Middle frontal gyrus (tissue), 1 donor: ENCODE measurements at regions not wholly inside any gene's neighbourhood (a gene's known extent, or its start where the extent isn't known, plus 50 kb on each side); places are given as distances from the start of the nearest gene placed in this dataset.
"Not testable (repeated sequence)": the region's sequence is repeated elsewhere in the genome, so short reads cannot be mapped to it uniquely, and the experiment has no call there.

ENCODE experiments used
- DNase-seq: peaks from one replicate; pipeline ENCODE4 v3.0.0-alpha.2; 2015; ENCODE audit warnings: low spot score; ENCODE audit errors: extremely low spot score

- not testable (repeated sequence) for DNase-seq
These were observed 168.5 kb upstream of the FAM72C start for GRCh38 chr1:144140243-144140642.

DNA sequence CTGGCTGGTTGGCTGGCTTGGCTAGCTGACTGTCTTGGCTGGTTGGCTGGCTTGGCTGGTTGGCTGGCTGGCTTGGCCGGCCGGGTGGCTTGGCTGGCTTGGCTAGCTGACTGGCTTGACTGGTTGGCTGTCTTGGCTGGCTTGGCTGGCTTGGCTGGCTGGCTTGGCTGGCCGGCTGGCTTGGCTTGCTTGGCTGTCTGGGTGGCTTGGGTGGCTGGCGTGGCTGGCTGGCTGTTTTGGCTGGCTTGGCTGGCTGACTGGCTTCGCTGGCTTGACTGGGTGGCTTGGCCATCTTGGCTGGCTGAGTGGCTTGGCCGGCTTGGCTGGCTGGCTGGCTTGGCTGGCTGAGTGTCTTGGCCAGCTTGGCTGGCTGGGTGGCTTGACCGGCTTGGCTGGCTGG lies 133.2 kb upstream of the FAM72C start:
- DNase-seq = not testable (repeated sequence)

DNA sequence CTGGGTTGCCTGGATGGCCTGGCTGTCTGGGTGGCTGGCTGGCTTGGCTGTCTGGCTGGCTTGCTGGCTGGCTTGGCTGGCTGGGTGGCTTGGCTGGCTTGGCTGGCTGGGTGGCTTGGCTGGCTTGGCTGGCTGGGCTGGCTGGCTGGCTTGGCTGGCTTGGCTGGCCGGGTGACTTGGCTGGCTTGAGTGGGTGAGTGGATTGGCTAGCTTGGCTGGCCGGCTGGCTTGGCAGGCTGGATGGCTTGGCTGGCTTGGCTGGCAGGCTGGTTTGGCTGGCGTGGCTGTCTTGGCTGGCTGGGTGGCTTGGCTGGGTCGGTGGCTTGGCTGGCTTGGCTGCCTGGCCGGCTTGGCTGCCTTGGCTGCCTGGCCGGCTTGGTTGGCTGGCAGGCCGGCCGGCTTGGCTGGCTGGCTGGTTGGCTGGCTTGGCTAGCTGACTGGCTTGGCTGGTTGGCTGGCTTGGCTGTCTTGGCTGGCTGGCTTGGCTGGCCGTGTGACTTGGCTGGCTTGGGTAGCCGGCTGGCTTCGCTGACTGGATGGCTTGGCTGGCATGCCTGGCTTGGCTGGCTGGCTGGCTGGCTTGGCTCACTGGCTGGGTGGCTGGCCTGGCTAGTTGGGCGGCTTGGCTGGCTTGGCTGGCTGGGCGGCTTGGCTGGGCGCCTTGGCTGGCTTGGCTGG lies 132.4 kb upstream of the FAM72C start:
- DNase-seq = peak; percentile 1

- DNase-seq = not testable (repeated sequence)
These were observed 131.5 kb upstream of the FAM72C start for GRCh38 chr1:144103156-144103880.

- DNase-seq = not testable (repeated sequence)
These were observed 130.4 kb upstream of the FAM72C start for GRCh38 chr1:144102046-144102745.

DNA sequence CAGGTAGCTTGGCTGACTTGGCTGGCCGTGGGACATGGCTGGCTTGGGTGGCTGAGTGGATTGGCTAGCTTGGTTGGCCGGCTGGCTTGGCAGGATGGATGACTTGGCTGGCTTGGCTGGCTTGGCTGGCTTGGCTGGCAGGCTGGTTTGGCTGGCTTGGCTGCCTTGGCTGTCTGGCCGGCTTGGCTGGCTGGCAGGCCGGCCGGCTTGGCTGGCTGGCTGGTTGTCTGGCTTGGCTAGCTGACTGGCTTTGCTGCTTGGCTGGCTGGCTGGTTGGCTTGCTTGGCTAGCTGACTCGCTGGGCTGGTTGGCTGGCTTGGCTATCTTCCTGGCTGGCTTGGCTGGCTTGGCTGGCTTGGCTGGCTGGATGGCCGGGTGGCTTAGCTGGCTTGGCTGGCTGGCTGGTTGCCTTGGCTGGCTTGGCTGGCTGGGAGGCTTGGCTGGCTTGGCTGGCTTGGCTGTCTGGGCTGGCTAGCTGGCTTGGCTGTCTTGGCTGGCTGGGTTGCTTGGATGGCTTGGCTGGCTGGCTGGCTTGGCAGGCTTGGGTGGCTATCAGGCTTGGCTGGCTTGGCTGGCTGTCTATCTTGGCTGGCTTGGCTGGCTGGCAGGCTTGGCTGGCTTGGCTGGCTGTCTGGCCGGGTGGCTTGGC lies 129.7 kb upstream of the FAM72C start:
- no peak for DNase-seq

- not testable (repeated sequence) for DNase-seq
These were observed 105.5 kb upstream of the FAM72C start for GRCh38 chr1:144077167-144077841.

- not testable (repeated sequence) for DNase-seq
These were observed 104.9 kb upstream of the FAM72C start for GRCh38 chr1:144076646-144077045.

- DNase-seq = not testable (repeated sequence)
These were observed 98.7 kb upstream of the FAM72C start for GRCh38 chr1:144070394-144071053.

GRCh38 chr1:144067042-144067441 lies 95.3 kb upstream of the FAM72C start:
- not testable (repeated sequence) for DNase-seq

DNA sequence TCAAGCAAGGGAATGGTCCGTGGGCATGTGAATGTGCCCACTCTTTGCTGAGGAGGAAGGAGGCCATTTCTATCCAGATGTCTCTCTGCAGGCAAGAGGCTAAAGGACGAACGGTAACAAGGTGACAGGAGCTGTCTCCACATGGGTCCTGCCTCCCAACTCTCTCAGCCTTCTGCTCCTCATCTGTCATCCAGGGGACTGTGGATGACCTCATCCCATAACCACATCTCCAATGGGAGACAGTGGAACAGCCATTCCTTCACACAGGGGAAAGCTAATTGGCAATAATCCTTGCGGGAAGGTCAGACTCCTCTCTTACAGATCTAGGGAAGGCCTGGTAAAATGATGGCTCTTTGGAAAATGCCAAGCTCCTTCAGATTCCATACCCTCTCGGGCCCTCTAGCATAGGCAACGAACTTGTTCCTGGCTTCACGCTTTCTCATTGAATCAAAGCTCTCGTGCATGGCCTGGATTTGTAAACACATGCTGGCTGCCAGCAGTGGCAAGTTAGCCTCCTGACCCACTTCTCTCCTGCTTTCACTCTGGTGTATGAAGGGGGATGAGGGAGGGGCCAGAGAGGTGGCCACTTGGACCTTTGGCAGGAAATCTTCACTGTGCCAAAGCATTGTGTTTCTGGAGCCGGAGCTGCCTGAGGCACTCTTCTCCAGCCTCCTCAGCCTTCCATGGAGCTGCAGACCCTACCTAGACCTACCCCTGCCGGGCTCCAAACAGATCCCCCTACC lies 94.5 kb upstream of the FAM72C start:
- not testable (repeated sequence) for DNase-seq

- not testable (repeated sequence) for DNase-seq
These were observed 93.7 kb upstream of the FAM72C start for GRCh38 chr1:144065299-144066060.

- not testable (repeated sequence) for DNase-seq
These were observed 77.6 kb upstream of the FAM72C start for GRCh38 chr1:144049365-144049764.

GRCh38 chr1:144046645-144047044 lies 74.9 kb upstream of the FAM72C start:
- not testable (repeated sequence) for DNase-seq

- not testable (repeated sequence) for DNase-seq
These were observed 74.2 kb upstream of the FAM72C start for GRCh38 chr1:144045751-144046546.

GRCh38 chr1:144042251-144042650 lies 70.5 kb upstream of the FAM72C start:
- DNase-seq = not testable (repeated sequence)

GRCh38 chr1:144040293-144040692 lies 68.5 kb upstream of the FAM72C start:
- DNase-seq = not testable (repeated sequence)

- not testable (repeated sequence) for DNase-seq
These were observed 62.3 kb upstream of the FAM72C start for GRCh38 chr1:144034045-144034444.
